Endothelial cell of umbilical vein (primary cell): ENCODE measurements at regions not wholly inside any gene's neighbourhood (a gene's known extent, or its start where the extent isn't known, plus 50 kb on each side); places are given as distances from the start of the nearest gene placed in this dataset.

Experiments
- BruUV-seq: library from RNA; stranded (reverse); fragments of 400-500 nt; replicated peaks from 2 replicates; lab custom pipeline; 2021; lab: Mats Ljungman, UMichigan
- CTCF ChIA-PET: fragments of 300-600, 350-600 bp; sonication (Branson Sonifier 250); formaldehyde crosslinking; loops from one replicate; lab custom pipeline; 2021; ENCODE audit warnings: antibody characterized with exemption, inconsistent platforms; lab: Charles Lee
- POLR2A ChIA-PET: fragments of 300-600, 350-600 bp; sonication (Branson Sonifier 250); formaldehyde crosslinking; loops from one replicate; lab custom pipeline; 2021; ENCODE audit warnings: antibody characterized with exemption, inconsistent platforms; lab: Charles Lee
- DNase-seq: peaks from one replicate; pipeline ENCODE4 v3.0.0-alpha.2; 2011; ENCODE audit warnings: low read depth, low spot score
- FAIRE-seq: peaks from 2 replicates; lab custom pipeline; 2011; peaks lifted over from hg19 to GRCh38; lab: Jason Lieb, UNC
- H2AFZ ChIP-seq: 2 replicates; pipeline ENCODE4 v1.6.0; 2012; ENCODE audit warnings: low read depth, low read length, control low read depth, inconsistent platforms
- H3K27ac ChIP-seq: 2 replicates; pipeline ENCODE4 v1.5.1; 2011; ENCODE audit warnings: low read depth, mild to moderate bottlenecking, control low read depth, low read length, moderate library complexity; ENCODE audit not compliant: insufficient read depth
- H3K27me3 ChIP-seq, 2 experiments: 2 replicates each; pipeline versions ENCODE4 v1.6.0 to v1.6.1; 2011; ENCODE audit warnings: low read length in 2 of 2, mixed read lengths in 1 of 2; ENCODE audit not compliant: control insufficient read depth in 2 of 2, insufficient read depth in 2 of 2
- H3K36me3 ChIP-seq, 2 experiments: 2 replicates in 1 of 2; 3 replicates in 1 of 2; pipeline ENCODE4 v1.5.1; 2011; ENCODE audit warnings: low read length in 2 of 2, mild to moderate bottlenecking in 1 of 2, moderate library complexity in 1 of 2; ENCODE audit not compliant: control insufficient read depth in 2 of 2, insufficient read depth in 2 of 2; ENCODE audit errors: extremely low read depth in 1 of 2
- H3K4me1 ChIP-seq: 3 replicates; pipeline ENCODE4 v1.5.1; 2011; ENCODE audit warnings: mild to moderate bottlenecking, low read length; ENCODE audit not compliant: control insufficient read depth, insufficient read depth; ENCODE audit errors: extremely low read depth
- H3K4me2 ChIP-seq: 2 replicates; pipeline ENCODE4 v1.6.1; 2011; ENCODE audit warnings: low read length, control low read depth, mixed read lengths; ENCODE audit not compliant: insufficient read depth
- H3K4me3 ChIP-seq, 3 experiments: fragments of 200-600 bp in 1 of 3; sonication (generic), shearing (Covaris generic) in 1 of 3; replicated peaks in 1 of 3; 2 replicates each; pipeline ENCODE4 v1.5.1; 2011 to 2016; ENCODE audit warnings: control low read depth in 3 of 3, low read length in 3 of 3, mild to moderate bottlenecking in 2 of 3, inconsistent platforms in 1 of 3, low read depth in 1 of 3, moderate library complexity in 1 of 3; ENCODE audit not compliant: insufficient read depth in 1 of 3
- H3K79me2 ChIP-seq: 2 replicates; pipeline ENCODE4 v1.6.0; 2012; ENCODE audit warnings: low read length, inconsistent platforms; ENCODE audit not compliant: control insufficient read depth, insufficient read depth
- H3K9ac ChIP-seq: replicated peaks from 2 replicates; pipeline ENCODE3; 2011; ENCODE audit warnings: low read length, control low read depth; ENCODE audit not compliant: insufficient read depth; ENCODE audit errors: extremely low read depth
- H3K9me1 ChIP-seq: replicated peaks from 3 replicates; pipeline ENCODE4 v1.6.0; 2011; ENCODE audit warnings: mild to moderate bottlenecking, low read length; ENCODE audit not compliant: control insufficient read depth, insufficient read depth; ENCODE audit errors: extremely low read depth
- H3K9me3 ChIP-seq: replicated peaks from 2 replicates; pipeline ENCODE4 v1.5.1; 2012; ENCODE audit warnings: low read length, inconsistent platforms; ENCODE audit not compliant: control insufficient read depth, insufficient read depth
- H4K20me1 ChIP-seq: replicated peaks from 2 replicates; pipeline ENCODE3; 2011; ENCODE audit warnings: mild to moderate bottlenecking, low read length; ENCODE audit not compliant: control insufficient read depth, insufficient read depth; ENCODE audit errors: extremely low read depth
- EZH2 ChIP-seq: IDR thresholded peaks from 2 replicates; pipeline ENCODE4 v1.6.1; 2012; ENCODE audit warnings: borderline replicate concordance, low read depth, mild to moderate bottlenecking, moderate library complexity, low read length, inconsistent platforms; ENCODE audit not compliant: severe bottlenecking
- FOS ChIP-seq: IDR thresholded peaks from 2 replicates; pipeline ENCODE4 v1.6.1; 2011; ENCODE audit warnings: mild to moderate bottlenecking, low read length, moderate library complexity, borderline replicate concordance; ENCODE audit not compliant: insufficient read depth
- GATA2 ChIP-seq: IDR thresholded peaks from 2 replicates; pipeline ENCODE4 v1.7.0; 2011; ENCODE audit warnings: low read depth, mild to moderate bottlenecking, moderate library complexity, mixed read lengths, low read length; ENCODE audit not compliant: insufficient read length, insufficient read depth
- JUN ChIP-seq: IDR thresholded peaks from 2 replicates; pipeline ENCODE4 v1.6.1; 2011; ENCODE audit warnings: borderline replicate concordance, low read depth; ENCODE audit not compliant: insufficient read length, insufficient read depth
- MYC ChIP-seq: IDR thresholded peaks from one replicate; pipeline ENCODE4 v1.6.1; 2011; ENCODE audit warnings: mild to moderate bottlenecking, low read depth, low read length
- POLR2A ChIP-seq: IDR thresholded peaks from 2 replicates; pipeline ENCODE4 v1.6.1; 2012; ENCODE audit warnings: low read depth, mild to moderate bottlenecking, control low read depth, low read length
- POLR2AphosphoS5 ChIP-seq: IDR thresholded peaks from 2 replicates; pipeline ENCODE4 v1.6.1; 2012; ENCODE audit warnings: low read depth, mild to moderate bottlenecking, control low read depth, low read length, moderate library complexity; ENCODE audit not compliant: insufficient read depth
- dilution Hi-C: fragments of 300-500 bp; cut with MboI; formaldehyde crosslinking; loops from one replicate; pipeline ENCODE4 v1.15.0; 2019; ENCODE audit warnings: low sequenced_read_pairs; ENCODE audit not compliant: extremely low pct_ligation_motif_present
- intact Hi-C: fragments of 100-400 bp; cut with micrococcal nuclease; formaldehyde crosslinking; loops from one replicate; pipeline ENCODE4 v1.10.0; 2022
- TF ChIP-seq, protein P1 (sequence below), 2 donors: IDR thresholded peaks; 1 replicate in 1 of 2; 2 replicates in 1 of 2; pipeline ENCODE4 v1.5.1; 2011; ENCODE audit warnings: low read length in 2 of 2, mild to moderate bottlenecking in 2 of 2, moderate library complexity in 2 of 2, control low read depth in 1 of 2, inconsistent platforms in 1 of 2, low read depth in 1 of 2; ENCODE audit not compliant: insufficient read depth in 1 of 2; ENCODE audit errors: extremely low read depth in 1 of 2
- TF ChIP-seq, protein P2 (sequence below): IDR thresholded peaks from 2 replicates; pipeline ENCODE4 v1.6.1; 2011; ENCODE audit not compliant: insufficient read depth, insufficient read length

DNA sequence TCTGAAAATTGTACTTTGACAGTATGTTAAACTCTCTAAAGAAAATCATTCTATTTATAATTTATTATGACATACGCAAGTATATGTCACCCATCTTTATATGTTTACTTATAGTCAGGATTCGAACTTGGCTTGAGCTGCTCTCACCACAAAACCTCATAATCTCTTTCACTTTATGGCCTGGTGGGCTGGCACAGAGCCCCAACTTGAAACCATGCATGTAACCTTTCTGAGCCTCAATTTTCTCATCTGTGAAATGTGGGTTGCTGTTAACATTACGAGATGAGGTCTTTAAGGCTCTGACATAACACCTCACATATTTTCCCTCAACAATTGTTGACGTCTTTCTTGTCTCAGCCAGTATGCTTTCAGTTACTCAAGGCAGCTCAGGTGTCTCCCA is 69.4 kb upstream of the PFN2 start:
- CTCF ChIA-PET: no interaction called here
- Histone ChIP-seq H4K20me1 (no peaks in the 10 kb centered on the region), H3K36me3 (no peaks in the 10 kb centered on the region), H2AFZ (no peak overlapping the region), H3K79me2 (no peaks in the 10 kb centered on the region), H3K9me3 (no peaks in the 10 kb centered on the region), H3K4me2 (no peak overlapping the region), H3K9ac (no peak overlapping the region), H3K4me3 (no peak overlapping the region), H3K27me3 (peaks cover 4 to 11% of the 10 kb centered on the region in 2 experiments), H3K4me1 (no peaks in the 10 kb centered on the region), H3K9me1 (no peaks in the 10 kb centered on the region), H3K27ac (no peak overlapping the region)
- dilution Hi-C loops (no loop called here), intact Hi-C loops (no loop called here)
- DNase-seq (no peak), FAIRE-seq (no peak)
- TF ChIP-seq MYC (no peak), POLR2AphosphoS5 (no peak), JUN (no peak), FOS (no peak), GATA2 (no peak), POLR2A (no peak), EZH2 (no peak)
- TF ChIP-seq, protein P1, sequence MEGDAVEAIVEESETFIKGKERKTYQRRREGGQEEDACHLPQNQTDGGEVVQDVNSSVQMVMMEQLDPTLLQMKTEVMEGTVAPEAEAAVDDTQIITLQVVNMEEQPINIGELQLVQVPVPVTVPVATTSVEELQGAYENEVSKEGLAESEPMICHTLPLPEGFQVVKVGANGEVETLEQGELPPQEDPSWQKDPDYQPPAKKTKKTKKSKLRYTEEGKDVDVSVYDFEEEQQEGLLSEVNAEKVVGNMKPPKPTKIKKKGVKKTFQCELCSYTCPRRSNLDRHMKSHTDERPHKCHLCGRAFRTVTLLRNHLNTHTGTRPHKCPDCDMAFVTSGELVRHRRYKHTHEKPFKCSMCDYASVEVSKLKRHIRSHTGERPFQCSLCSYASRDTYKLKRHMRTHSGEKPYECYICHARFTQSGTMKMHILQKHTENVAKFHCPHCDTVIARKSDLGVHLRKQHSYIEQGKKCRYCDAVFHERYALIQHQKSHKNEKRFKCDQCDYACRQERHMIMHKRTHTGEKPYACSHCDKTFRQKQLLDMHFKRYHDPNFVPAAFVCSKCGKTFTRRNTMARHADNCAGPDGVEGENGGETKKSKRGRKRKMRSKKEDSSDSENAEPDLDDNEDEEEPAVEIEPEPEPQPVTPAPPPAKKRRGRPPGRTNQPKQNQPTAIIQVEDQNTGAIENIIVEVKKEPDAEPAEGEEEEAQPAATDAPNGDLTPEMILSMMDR (IDR thresholded peaks at IDR 0.05; ENCODE audit: extremely low read depth in 1 of 2, insufficient read depth in 1 of 2, low read depth in 1 of 2, low read length in 2 of 2): no peak
- TF ChIP-seq, protein P2, sequence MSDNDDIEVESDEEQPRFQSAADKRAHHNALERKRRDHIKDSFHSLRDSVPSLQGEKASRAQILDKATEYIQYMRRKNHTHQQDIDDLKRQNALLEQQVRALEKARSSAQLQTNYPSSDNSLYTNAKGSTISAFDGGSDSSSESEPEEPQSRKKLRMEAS: no peak
- no TSS peak for BruUV-seq
- POLR2A ChIA-PET: no interaction called here
